ENCODE measurements at regions not wholly inside any gene's neighbourhood (a gene's known extent, or its start where the extent isn't known, plus 50 kb on each side); places are given as distances from the start of the nearest gene placed in this dataset.

DNA sequence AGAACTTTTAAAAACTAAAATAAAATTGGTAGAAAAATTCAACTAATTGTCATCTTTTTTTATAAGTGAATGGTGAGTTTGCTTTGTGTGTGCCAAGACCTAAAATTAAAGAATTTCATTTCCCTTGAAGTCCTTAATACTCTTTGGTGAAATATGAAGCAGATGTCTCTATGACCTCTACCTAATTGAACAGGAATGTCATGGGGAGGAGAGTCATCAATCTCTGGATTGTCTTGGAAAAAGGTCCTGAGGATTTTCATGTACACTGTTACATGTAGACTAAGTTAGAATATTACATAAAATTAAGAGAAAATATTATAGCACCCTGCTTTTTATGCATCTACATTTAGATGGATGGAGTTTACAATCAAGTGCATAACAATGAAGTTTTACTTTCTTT, 177.9 kb upstream of the LRP1B start:
- H3K27me3 ChIP-seq (replicated peaks in 1 of 4; ENCODE audit: control insufficient read depth in 3 of 4, extremely low read depth in 1 of 4, insufficient read depth in 3 of 4, low read length in 3 of 4), result no peaks in the 10 kb centered on the region
- H3K79me2 ChIP-seq (ENCODE audit: control insufficient read depth in 1 of 2, insufficient read depth in 2 of 2, low read length in 2 of 2), result no peaks in the 10 kb centered on the region
- H3K4ac ChIP-seq (replicated peaks; ENCODE audit: insufficient read length, low read depth, low read length), result no peak overlapping the region
- no peak for TF ChIP-seq YY1 (IDR thresholded peaks at IDR 0.05; ENCODE audit: low read depth, low read length)
- no peak for TF ChIP-seq EGR1 (IDR thresholded peaks at IDR 0.05; ENCODE audit: borderline replicate concordance, low read depth, low read length)
- no peak for TF ChIP-seq GTF2F1 (IDR thresholded peaks at IDR 0.05; ENCODE audit: borderline replicate concordance, low read depth, low read length)
- TF ChIP-seq RFX5 (IDR thresholded peaks at IDR 0.05; ENCODE audit: borderline replicate concordance, low read depth, low read length), result no peak
- no peak overlapping the region for H2BK20ac ChIP-seq (ENCODE audit: low read length)
- H3K18ac ChIP-seq (ENCODE audit: extremely low read depth, low read length), result no peak overlapping the region
- no peak overlapping the region for H3K4me3 ChIP-seq (ENCODE audit: extremely low read depth in 1 of 4, insufficient read depth in 2 of 4, low read depth in 3 of 4, low read length in 4 of 4)
- no peaks in the 10 kb centered on the region for H3K36me3 ChIP-seq (ENCODE audit: control insufficient read depth in 2 of 4, insufficient read depth in 4 of 4, low read length in 3 of 4)
- H2BK120ac ChIP-seq (replicated peaks; ENCODE audit: low read depth, low read length), result no peak overlapping the region
- H3K4me1 ChIP-seq (replicated peaks in 1 of 4; ENCODE audit: control insufficient read depth in 3 of 4, insufficient read depth in 4 of 4, low read length in 3 of 4), result no peaks in the 10 kb centered on the region
- H4K8ac ChIP-seq (ENCODE audit: extremely low read depth, insufficient read depth, low read length), result no peak overlapping the region
- no peak overlapping the region for H2AFZ ChIP-seq (ENCODE audit: low read length)
- DNase-seq (ENCODE audit: low read depth in 1 of 2, low spot score in 2 of 2), result no peak
- peaks cover 16 to 20% of the 10 kb centered on the region in 2 experiments for H3K9me3 ChIP-seq (ENCODE audit: insufficient read depth in 2 of 2, low read depth in 1 of 2, low read length in 1 of 2)
- POLR2A ChIA-PET (ENCODE audit: partially characterized antibody), result no interaction called here
- H2BK12ac ChIP-seq (ENCODE audit: low read depth, low read length), result no peak overlapping the region
- H3K79me1 ChIP-seq (ENCODE audit: low read depth, low read length), result no peaks in the 10 kb centered on the region
- no peak overlapping the region for H2AK5ac ChIP-seq (ENCODE audit: low read depth, low read length)
- H4K91ac ChIP-seq (replicated peaks; ENCODE audit: insufficient read length, low read length), result no peak overlapping the region
- H4K20me1 ChIP-seq (replicated peaks in 1 of 2; ENCODE audit: control insufficient read depth in 1 of 2, insufficient read depth in 2 of 2, low read length in 2 of 2), result no peaks in the 10 kb centered on the region
- no peak overlapping the region for H3K4me2 ChIP-seq (ENCODE audit: insufficient read depth in 1 of 2, low read depth in 2 of 2, low read length in 2 of 2)
- H3K9ac ChIP-seq (replicated peaks in 1 of 4; ENCODE audit: extremely low read depth in 1 of 4, low read depth in 3 of 4, low read length in 3 of 4), result no peak overlapping the region
- H3K23ac ChIP-seq (ENCODE audit: insufficient read length), result no peak overlapping the region
- no peaks in the 10 kb centered on the region for H3K23me2 ChIP-seq (ENCODE audit: low read depth, low read length)
- CTCF ChIA-PET (ENCODE audit: partially characterized antibody), result interaction anchor here (0.7 to 1.6 kb wide), 3 partner anchors 16 to 840 kb away, joined by 3 to 4 read pairs (median 3); no protein-coding TSS in a partner anchor
- H2BK5ac ChIP-seq (ENCODE audit: low read depth, low read length), result no peak overlapping the region
- no peak overlapping the region for H2BK15ac ChIP-seq (ENCODE audit: low read length)
- no peak for FAIRE-seq
- no peak overlapping the region for H3K14ac ChIP-seq (ENCODE audit: insufficient read length)
- H3K56ac ChIP-seq (replicated peaks; ENCODE audit: insufficient read length, low read depth, low read length), result no peak overlapping the region
- H3K27ac ChIP-seq (ENCODE audit: low read depth, low read length), result no peak overlapping the region
- no peak overlapping the region for H4K5ac ChIP-seq (ENCODE audit: insufficient read length, low read depth, low read length)

All from H1 (cell line).